GM12873 (cell line): ENCODE measurements at regions not wholly inside any gene's neighbourhood (a gene's known extent, or its start where the extent isn't known, plus 50 kb on each side); places are given as distances from the start of the nearest gene placed in this dataset.

Source experiments
- CTCF ChIP-seq: IDR thresholded peaks from 2 replicates; pipeline ENCODE4 v1.5.1; 2012; ENCODE audit warnings: low read depth, mild to moderate bottlenecking, moderate library complexity, low read length, control low read depth; ENCODE audit not compliant: insufficient read depth; ENCODE audit errors: missing control alignments

GRCh38 chr5:23400951-23401350 is 106.5 kb upstream of the PRDM9 start:
- TF ChIP-seq CTCF, result no peak

GRCh38 chr5:23396346-23396745 is 111.1 kb upstream of the PRDM9 start:
- TF ChIP-seq CTCF, result no peak

GRCh38 chr5:23389291-23390101 is 117.9 kb upstream of the PRDM9 start:
- TF ChIP-seq CTCF, result no peak

- no peak for TF ChIP-seq CTCF
These were observed 122.4 kb upstream of the PRDM9 start for GRCh38 chr5:23385036-23385435.

- TF ChIP-seq CTCF, result no peak
These were observed 135.2 kb upstream of the PRDM9 start for GRCh38 chr5:23372177-23372576.

GRCh38 chr5:23368393-23368792 is 139.0 kb upstream of the PRDM9 start:
- TF ChIP-seq CTCF, result no peak

- no peak for TF ChIP-seq CTCF
These were observed 139.5 kb upstream of the PRDM9 start for GRCh38 chr5:23367874-23368273.
